Loucy (cell line): ENCODE measurements at regions not wholly inside any gene's neighbourhood (a gene's known extent, or its start where the extent isn't known, plus 50 kb on each side); places are given as distances from the start of the nearest gene placed in this dataset.

Experiments
- EZH2phosphoT487 ChIP-seq: fragments of 200-600 bp; IDR thresholded peaks from 2 replicates; pipeline ENCODE4 v1.6.1; 2018; ENCODE audit warnings: antibody characterized with exemption, mild to moderate bottlenecking, moderate library complexity, borderline replicate concordance
- TF ChIP-seq, protein P1 (sequence below): fragments of 200-600 bp; sonication (generic); conservative IDR thresholded peaks from 2 replicates; pipeline ENCODE4 v1.5.1; 2014; ENCODE audit warnings: mild to moderate bottlenecking, antibody characterized with exemption, low read length

DNA sequence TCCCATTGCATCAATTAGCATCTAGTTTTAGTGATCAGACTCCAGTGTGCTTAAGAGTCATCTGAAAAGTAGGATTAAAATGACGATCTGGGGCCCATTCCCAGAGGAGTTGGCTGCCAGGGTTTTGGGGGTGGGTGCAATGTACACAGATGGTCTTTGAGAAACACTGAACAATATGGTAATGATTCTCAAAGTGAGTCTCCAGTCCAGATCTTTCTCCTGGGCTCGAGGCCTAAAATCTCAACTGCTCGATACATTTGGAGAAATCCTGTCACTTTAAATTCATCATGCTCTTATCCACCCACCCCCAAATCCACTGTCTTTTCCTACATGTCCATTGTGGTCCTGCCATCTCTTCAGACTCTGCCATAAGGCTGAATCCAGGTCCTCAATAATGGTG lies 80.7 kb upstream of the MYLIP start:
- TF ChIP-seq, protein P1, sequence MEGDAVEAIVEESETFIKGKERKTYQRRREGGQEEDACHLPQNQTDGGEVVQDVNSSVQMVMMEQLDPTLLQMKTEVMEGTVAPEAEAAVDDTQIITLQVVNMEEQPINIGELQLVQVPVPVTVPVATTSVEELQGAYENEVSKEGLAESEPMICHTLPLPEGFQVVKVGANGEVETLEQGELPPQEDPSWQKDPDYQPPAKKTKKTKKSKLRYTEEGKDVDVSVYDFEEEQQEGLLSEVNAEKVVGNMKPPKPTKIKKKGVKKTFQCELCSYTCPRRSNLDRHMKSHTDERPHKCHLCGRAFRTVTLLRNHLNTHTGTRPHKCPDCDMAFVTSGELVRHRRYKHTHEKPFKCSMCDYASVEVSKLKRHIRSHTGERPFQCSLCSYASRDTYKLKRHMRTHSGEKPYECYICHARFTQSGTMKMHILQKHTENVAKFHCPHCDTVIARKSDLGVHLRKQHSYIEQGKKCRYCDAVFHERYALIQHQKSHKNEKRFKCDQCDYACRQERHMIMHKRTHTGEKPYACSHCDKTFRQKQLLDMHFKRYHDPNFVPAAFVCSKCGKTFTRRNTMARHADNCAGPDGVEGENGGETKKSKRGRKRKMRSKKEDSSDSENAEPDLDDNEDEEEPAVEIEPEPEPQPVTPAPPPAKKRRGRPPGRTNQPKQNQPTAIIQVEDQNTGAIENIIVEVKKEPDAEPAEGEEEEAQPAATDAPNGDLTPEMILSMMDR: no peak
- no peak for TF ChIP-seq EZH2phosphoT487
